ENCODE measurements at regions not wholly inside any gene's neighbourhood (a gene's known extent, or its start where the extent isn't known, plus 50 kb on each side); places are given as distances from the start of the nearest gene placed in this dataset.
A peak's percentile ranks its signal among the peaks of the same experiment; 100 is the strongest.

- no peak overlapping the region for H3K27ac Mint-ChIP-seq
- no peaks in the 10 kb centered on the region for H3K9me3 Mint-ChIP-seq
- Histone ChIP-seq H3K4me2 (ENCODE audit: insufficient read depth, insufficient read length, low read length) (no peak overlapping the region), H2BK5ac (ENCODE audit: insufficient read length, low read length) (no peak overlapping the region), H3K4ac (ENCODE audit: low read depth, low read length) (no peak overlapping the region), H3K79me2 (ENCODE audit: insufficient read depth, low read length) (no peaks in the 10 kb centered on the region), H3K56ac (ENCODE audit: insufficient read length, low read depth, low read length) (no peak overlapping the region), H3K9ac (ENCODE audit: extremely low read depth, insufficient read length, low read length) (no peak overlapping the region), H2AFZ (ENCODE audit: low read length) (no peak overlapping the region), H4K91ac (ENCODE audit: insufficient read length, low read depth, low read length) (no peak overlapping the region), H2BK15ac (ENCODE audit: low read depth, low read length) (no peak overlapping the region), H3K18ac (ENCODE audit: insufficient read length, low read depth, low read length) (no peak overlapping the region), H2BK120ac (ENCODE audit: low read depth, low read length, poor library complexity, severe bottlenecking) (no peak overlapping the region), H3K23ac (ENCODE audit: insufficient read length, low read depth, low read length) (no peak overlapping the region), H3K23me2 (ENCODE audit: insufficient read length, low read depth, low read length, poor library complexity, severe bottlenecking) (no peaks in the 10 kb centered on the region), H3K27me3 (ENCODE audit: insufficient read depth, low read length) (no peaks in the 10 kb centered on the region), H3K14ac (ENCODE audit: insufficient read depth, low read length) (no peak overlapping the region), H3T11ph (ENCODE audit: low read length) (no peak overlapping the region), H3K27ac (ENCODE audit: insufficient read length, low read depth, low read length) (no peak overlapping the region), H2BK12ac (ENCODE audit: insufficient read length, low read depth, low read length) (no peak overlapping the region), H3K9me3 (ENCODE audit: control insufficient read depth, low read depth, low read length) (no peaks in the 10 kb centered on the region), H4K20me1 (ENCODE audit: control insufficient read depth, insufficient read depth, insufficient read length) (no peaks in the 10 kb centered on the region), H3K79me1 (ENCODE audit: insufficient read depth, low read depth, low read length, poor library complexity, severe bottlenecking) (no peaks in the 10 kb centered on the region), H4K8ac (replicated peaks; ENCODE audit: insufficient read length, low read depth, low read length) (no peak overlapping the region), H2BK20ac (ENCODE audit: low read depth, low read length, poor library complexity, severe bottlenecking) (no peak overlapping the region), H2AK5ac (ENCODE audit: insufficient read length, low read length) (no peak overlapping the region), H4K5ac (ENCODE audit: insufficient read length, low read depth, low read length) (no peak overlapping the region), H3K4me1 (ENCODE audit: insufficient read depth, low read length) (no peaks in the 10 kb centered on the region)
- H3K4me1 Mint-ChIP-seq, result peaks cover 5 to 16% of the 10 kb centered on the region in 2 experiments; a peak in 3 of 4 replicates
- H3K27me3 Mint-ChIP-seq (ENCODE audit: low read depth), result no peaks in the 10 kb centered on the region
- no peaks in the 10 kb centered on the region for H3K36me3 Mint-ChIP-seq (ENCODE audit: insufficient read depth in 1 of 3, low read depth in 3 of 3)
- no peak overlapping the region for H3K4me3 Mint-ChIP-seq
- WGBS (ENCODE audit: extremely low coverage, insufficient read length, low lambda C conversion rate), result no CpG with 5 or more reads among the region's 1 CpG
- no peak for DNase-seq
- TF ChIP-seq CTCF (conservative IDR thresholded peaks at IDR 0.05), result peak; percentile 52
Observed at GRCh38 chr2:180655842-180656454, 324.5 kb upstream of the UBE2E3 start.

All from H9 (cell line).